CD4-positive, alpha-beta T cell treated with Interleukin-2 at 100 ng/mL for 4 hours (primary cell): ENCODE measurements at regions not wholly inside any gene's neighbourhood (a gene's known extent, or its start where the extent isn't known, plus 50 kb on each side); places are given as distances from the start of the nearest gene placed in this dataset.
A peak's percentile ranks its signal among the peaks of the same experiment; 100 is the strongest.
"Not testable (repeated sequence)": the region's sequence is repeated elsewhere in the genome, so short reads cannot be mapped to it uniquely, and the experiment has no call there.

Source experiments
- DNase-seq: peaks from one replicate; pipeline ENCODE4 v3.0.0-alpha.2; 2020; ENCODE audit warnings: low spot score

DNA sequence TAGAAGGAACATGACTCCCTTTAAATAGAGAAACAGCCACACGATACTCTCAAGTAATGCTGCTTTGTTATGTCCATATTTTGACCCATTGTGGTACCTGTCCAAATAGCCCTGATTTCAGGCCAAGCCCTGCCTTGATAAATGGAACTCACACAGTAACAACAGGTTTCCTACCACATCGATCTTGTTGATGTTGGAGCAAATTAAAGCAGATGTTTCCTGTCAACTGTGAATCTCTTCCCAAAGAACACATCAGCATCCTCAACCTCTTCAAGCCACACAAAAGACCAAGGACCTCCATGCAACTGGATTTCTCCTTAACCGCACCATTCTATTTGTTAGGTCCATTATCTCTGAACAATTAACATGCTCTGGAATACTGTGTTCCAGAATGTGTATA lies 109.5 kb downstream of the FOXD4L6 start:
- not testable (repeated sequence) for DNase-seq

- DNase-seq = not testable (repeated sequence)
These were observed 111.8 kb downstream of the FOXD4L6 start for GRCh38 chr9:41016699-41017098.

- not testable (repeated sequence) for DNase-seq
These were observed 128.4 kb downstream of the FOXD4L6 start for GRCh38 chr9:40999952-41000700.

- DNase-seq = not testable (repeated sequence)
These were observed 133.0 kb downstream of the FOXD4L6 start for GRCh38 chr9:40995490-40995889.

GRCh38 chr9:40993842-40994241 lies 134.6 kb downstream of the FOXD4L6 start:
- not testable (repeated sequence) for DNase-seq

- DNase-seq = not testable (repeated sequence)
These were observed 135.1 kb downstream of the FOXD4L6 start for GRCh38 chr9:40993375-40993774.

DNA sequence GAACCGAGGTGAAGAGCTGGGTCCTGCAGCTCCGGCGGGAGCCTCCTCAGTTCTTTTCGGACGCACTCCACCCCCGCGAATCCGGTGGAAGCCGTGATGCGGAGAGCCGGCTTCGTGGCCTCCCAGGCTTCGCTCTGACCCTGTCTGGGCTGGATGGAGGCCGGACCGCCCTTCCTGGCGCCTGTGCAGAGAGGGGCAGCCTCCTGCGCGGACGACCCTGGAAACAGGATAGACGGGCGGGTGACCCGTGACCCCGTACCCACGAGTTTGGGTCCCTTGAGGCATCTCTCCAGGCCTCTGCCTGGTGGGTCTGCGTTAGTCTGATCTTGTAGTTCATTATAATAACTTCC lies 136.0 kb downstream of the FOXD4L6 start:
- DNase-seq = not testable (repeated sequence)

GRCh38 chr9:40991741-40992471 lies 136.6 kb downstream of the FOXD4L6 start:
- DNase-seq = peak; percentile 99

- not testable (repeated sequence) for DNase-seq
These were observed 137.3 kb downstream of the FOXD4L6 start for GRCh38 chr9:40991100-40991740.

GRCh38 chr9:40986332-40986731 lies 142.1 kb downstream of the FOXD4L6 start:
- not testable (repeated sequence) for DNase-seq

GRCh38 chr9:40975351-40975750 lies 153.1 kb downstream of the FOXD4L6 start:
- not testable (repeated sequence) for DNase-seq

DNA sequence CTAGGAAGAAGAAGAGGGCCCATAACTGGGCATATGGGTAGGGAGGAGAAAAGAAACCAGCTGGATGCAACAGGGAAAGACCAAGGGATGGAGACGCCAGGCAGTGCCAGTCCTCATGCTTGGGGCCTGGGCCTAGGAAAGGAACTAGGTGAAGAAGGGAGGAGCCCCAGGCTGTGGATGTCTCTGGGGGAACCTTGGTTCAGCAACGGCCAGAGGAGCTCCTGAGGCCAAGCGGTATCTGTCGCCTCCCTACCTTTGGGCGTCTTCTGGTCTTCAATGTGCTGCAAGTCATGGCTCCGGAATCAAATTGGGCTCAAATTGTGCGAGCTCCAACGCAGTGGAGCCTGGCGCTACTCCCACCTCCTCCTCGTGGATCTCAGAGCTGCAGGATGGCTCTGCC lies 153.6 kb downstream of the FOXD4L6 start:
- not testable (repeated sequence) for DNase-seq

DNA sequence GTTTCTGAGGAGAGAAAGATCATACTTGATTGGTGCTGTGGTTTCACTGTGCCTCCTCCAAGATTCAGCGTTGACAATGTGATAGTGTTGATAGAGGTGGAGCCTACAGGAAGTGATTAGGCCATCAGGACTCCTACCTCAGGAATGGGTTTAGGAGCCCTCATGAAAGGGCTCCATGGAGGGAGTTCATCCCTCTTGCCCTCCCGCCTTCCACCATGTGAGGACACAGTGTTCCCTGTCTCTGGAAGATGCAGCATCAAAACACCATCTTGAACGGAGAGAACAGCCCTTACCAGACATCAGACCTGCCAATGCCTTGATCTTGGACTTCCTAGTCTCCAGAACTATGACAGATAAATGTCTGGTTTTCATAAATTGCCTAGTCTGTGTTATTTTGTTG lies 156.7 kb downstream of the FOXD4L6 start:
- DNase-seq = not testable (repeated sequence)

DNA sequence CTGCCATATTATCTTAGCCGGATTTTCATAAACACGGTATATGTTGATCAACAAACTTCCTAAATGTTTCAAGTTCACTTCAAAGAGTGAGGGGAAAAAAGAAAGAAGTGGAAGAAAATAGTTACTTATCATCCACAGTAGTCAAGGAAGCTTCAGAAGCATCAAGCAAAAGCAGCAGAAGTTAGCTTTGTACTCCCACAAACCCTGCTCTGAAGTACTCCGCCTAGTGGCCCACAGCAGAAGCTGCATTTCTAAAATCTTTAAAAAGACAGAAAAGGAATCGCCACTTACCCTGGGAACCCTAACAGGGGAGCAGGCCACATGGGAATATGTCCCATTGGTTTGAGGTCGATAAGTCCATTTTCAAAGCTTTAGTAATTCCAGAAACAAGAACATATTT lies 158.1 kb downstream of the FOXD4L6 start:
- DNase-seq = not testable (repeated sequence)

DNA sequence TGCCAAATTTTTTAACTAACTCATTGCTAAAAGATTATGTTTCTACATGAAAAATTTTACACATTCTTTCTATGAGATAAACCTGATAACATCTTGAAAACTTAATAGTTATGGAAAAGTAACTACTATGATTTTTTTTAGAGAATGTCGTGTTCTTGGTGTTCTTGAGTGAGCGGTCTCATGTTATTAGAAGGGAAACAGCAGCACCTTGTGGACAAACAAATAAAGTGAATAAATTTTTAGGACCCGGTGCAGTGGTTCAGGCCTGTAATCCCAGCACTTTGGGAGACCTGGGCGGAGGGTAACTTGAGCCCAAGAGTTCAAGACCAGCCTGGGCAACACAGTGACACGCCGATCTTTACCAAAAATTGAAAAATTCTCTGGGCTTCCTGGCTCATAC lies 166.0 kb downstream of the FOXD4L6 start:
- not testable (repeated sequence) for DNase-seq

GRCh38 chr9:40951876-40952494 lies 176.5 kb downstream of the FOXD4L6 start:
- not testable (repeated sequence) for DNase-seq

GRCh38 chr9:40946228-40946627 lies 182.3 kb downstream of the FOXD4L6 start:
- DNase-seq = not testable (repeated sequence)

GRCh38 chr9:40942730-40943129 lies 185.8 kb downstream of the FOXD4L6 start:
- DNase-seq = not testable (repeated sequence)

- not testable (repeated sequence) for DNase-seq
These were observed 188.6 kb downstream of the FOXD4L6 start for GRCh38 chr9:40939888-40940209.

GRCh38 chr9:40939201-40939887 lies 189.1 kb downstream of the FOXD4L6 start:
- not testable (repeated sequence) for DNase-seq

DNA sequence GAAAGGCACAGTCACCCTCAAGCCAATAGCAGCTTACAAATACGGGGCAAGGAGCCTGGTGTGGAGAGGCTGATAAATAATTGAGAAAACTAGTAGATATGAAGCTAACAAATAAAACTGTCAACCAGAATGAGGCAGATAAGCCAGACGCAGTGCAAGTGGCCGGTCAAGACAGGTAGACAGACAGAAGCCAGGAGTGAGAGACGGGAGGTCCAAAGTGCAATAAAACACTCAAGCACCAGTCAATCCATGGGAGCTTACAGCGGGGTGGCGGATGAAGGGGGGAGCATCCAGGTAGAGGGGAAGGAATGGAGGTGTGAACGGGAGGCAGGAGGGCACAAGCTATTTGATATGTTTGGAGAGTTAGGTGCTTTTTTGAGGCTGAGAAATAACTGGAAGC lies 193.1 kb downstream of the FOXD4L6 start:
- DNase-seq = no peak

- not testable (repeated sequence) for DNase-seq
These were observed 194.0 kb downstream of the FOXD4L6 start for GRCh38 chr9:40934480-40934879.
